ENCODE measurements at regions not wholly inside any gene's neighbourhood (a gene's known extent, or its start where the extent isn't known, plus 50 kb on each side); places are given as distances from the start of the nearest gene placed in this dataset.
A peak's percentile ranks its signal among the peaks of the same experiment; 100 is the strongest.

- peaks cover 6% of the 10 kb centered on the region; the same call in 1 of the 2 replicates for H3K4me1 ChIP-seq (ENCODE audit: insufficient read depth, low read length)
- H4K91ac ChIP-seq (ENCODE audit: insufficient read length, low read depth, low read length): no peak overlapping the region
- no peak overlapping the region for H2BK5ac ChIP-seq (ENCODE audit: insufficient read length, low read length)
- Mint-ChIP-seq H3K27me3 (ENCODE audit: low read depth) (no peaks in the 10 kb centered on the region), H3K9me3 (no peaks in the 10 kb centered on the region), H3K4me3 (no peak overlapping the region), H3K4me1 (peaks cover 41 to 46% of the 10 kb centered on the region in 2 experiments), H3K36me3 (ENCODE audit: insufficient read depth in 1 of 3, low read depth in 3 of 3) (no peaks in the 10 kb centered on the region), H3K27ac (peak overlapping the region in 1 of 3 experiments; percentile 6; a peak in 1 of 7 replicates)
- no peak overlapping the region for H3K56ac ChIP-seq (ENCODE audit: insufficient read length, low read depth, low read length)
- no peak overlapping the region for H3T11ph ChIP-seq (ENCODE audit: low read length)
- H4K8ac ChIP-seq (replicated peaks; ENCODE audit: insufficient read length, low read depth, low read length): no peak overlapping the region
- WGBS (ENCODE audit: extremely low coverage, insufficient read length, low lambda C conversion rate): no CpG with 5 or more reads among the region's 5 CpGs
- no peak overlapping the region for H3K9ac ChIP-seq (ENCODE audit: extremely low read depth, insufficient read length, low read length)
- H3K23me2 ChIP-seq (ENCODE audit: insufficient read length, low read depth, low read length, poor library complexity, severe bottlenecking): no peaks in the 10 kb centered on the region
- no peak overlapping the region for H2AFZ ChIP-seq (ENCODE audit: low read length)
- DNase-seq: no peak
- H3K79me2 ChIP-seq (ENCODE audit: insufficient read depth, low read length): peaks cover 2% of the 10 kb centered on the region; the same call in 1 of the 2 replicates
- H2BK120ac ChIP-seq (ENCODE audit: low read depth, low read length, poor library complexity, severe bottlenecking): no peak overlapping the region
- H3K27ac ChIP-seq (ENCODE audit: insufficient read length, low read depth, low read length): no peak overlapping the region
- no peak overlapping the region for H2BK12ac ChIP-seq (ENCODE audit: insufficient read length, low read depth, low read length)
- no peak overlapping the region for H3K14ac ChIP-seq (ENCODE audit: insufficient read depth, low read length)
- TF ChIP-seq CTCF (conservative IDR thresholded peaks at IDR 0.05): no peak
- no peaks in the 10 kb centered on the region for H3K79me1 ChIP-seq (ENCODE audit: insufficient read depth, low read depth, low read length, poor library complexity, severe bottlenecking)
- H3K9me3 ChIP-seq (ENCODE audit: control insufficient read depth, low read depth, low read length): no peaks in the 10 kb centered on the region
- no peak overlapping the region for H4K5ac ChIP-seq (ENCODE audit: insufficient read length, low read depth, low read length)
- no peak overlapping the region for H3K23ac ChIP-seq (ENCODE audit: insufficient read length, low read depth, low read length)
- no peak overlapping the region for H2BK15ac ChIP-seq (ENCODE audit: low read depth, low read length)
- no peak overlapping the region for H2AK5ac ChIP-seq (ENCODE audit: insufficient read length, low read length)
- H3K27me3 ChIP-seq (ENCODE audit: insufficient read depth, low read length): no peaks in the 10 kb centered on the region
- no peak overlapping the region for H2BK20ac ChIP-seq (ENCODE audit: low read depth, low read length, poor library complexity, severe bottlenecking)
- no peaks in the 10 kb centered on the region for H4K20me1 ChIP-seq (ENCODE audit: control insufficient read depth, insufficient read depth, insufficient read length)
- no peak overlapping the region for H3K4ac ChIP-seq (ENCODE audit: low read depth, low read length)
- H3K4me2 ChIP-seq (ENCODE audit: insufficient read depth, insufficient read length, low read length): no peak overlapping the region
- H3K18ac ChIP-seq (ENCODE audit: insufficient read length, low read depth, low read length): no peak overlapping the region
Observed at GRCh38 chr13:107834717-107835116, 380.6 kb downstream of the LIG4 start.

Data from H9 (cell line).